Hepatocyte (in vitro differentiated cells): ENCODE measurements at regions not wholly inside any gene's neighbourhood (a gene's known extent, or its start where the extent isn't known, plus 50 kb on each side); places are given as distances from the start of the nearest gene placed in this dataset.

Experiments
- CTCF ChIP-seq: fragments of 200-600 bp; sonication (generic); IDR thresholded peaks from 2 replicates; pipeline ENCODE4 v1.5.1; 2016; ENCODE audit warnings: antibody characterized with exemption, mild to moderate bottlenecking; ENCODE audit not compliant: poor library complexity
- EZH2 ChIP-seq: fragments of 200-600 bp; sonication (generic); IDR thresholded peaks from 2 replicates; pipeline ENCODE4 v1.6.1; 2016; ENCODE audit warnings: antibody characterized with exemption, mild to moderate bottlenecking, borderline replicate concordance

- no peak for TF ChIP-seq CTCF
- TF ChIP-seq EZH2 = no peak
These were observed 767.0 kb downstream of the OTOL1 start for GRCh38 chr3:162263596-162263995.
